ENCODE measurements at regions not wholly inside any gene's neighbourhood (a gene's known extent, or its start where the extent isn't known, plus 50 kb on each side); places are given as distances from the start of the nearest gene placed in this dataset.
"Not testable (repeated sequence)": the region's sequence is repeated elsewhere in the genome, so short reads cannot be mapped to it uniquely, and the experiment has no call there.

GRCh38 chr12:94916663-94917062 is 86.8 kb downstream of the NDUFA12 start:
- DNase-seq = no peak

GRCh38 chr12:94909663-94910062 is 93.8 kb downstream of the NDUFA12 start:
- no peak for DNase-seq

GRCh38 chr12:94905749-94906148 is 97.7 kb downstream of the NDUFA12 start:
- DNase-seq = not testable (repeated sequence)

GRCh38 chr12:94900496-94900895 is 103.0 kb downstream of the NDUFA12 start:
- no peak for DNase-seq

- DNase-seq = no peak
Observed at GRCh38 chr12:94898388-94898787, 105.1 kb downstream of the NDUFA12 start.

GRCh38 chr12:94892544-94893267 is 110.8 kb downstream of the NDUFA12 start:
- no peak for DNase-seq

GRCh38 chr12:94889445-94890210 is 113.9 kb downstream of the NDUFA12 start:
- DNase-seq = peak; percentile 11

GRCh38 chr12:94879542-94879941 is 124.0 kb downstream of the NDUFA12 start:
- no peak for DNase-seq

GRCh38 chr12:94875525-94875924 is 128.0 kb downstream of the NDUFA12 start:
- peak; percentile 39 for DNase-seq

GRCh38 chr12:94874518-94875302 is 128.8 kb downstream of the NDUFA12 start:
- no peak for DNase-seq

GRCh38 chr12:94873734-94874517 is 129.6 kb downstream of the NDUFA12 start:
- no peak for DNase-seq

GRCh38 chr12:94872971-94873733 is 130.3 kb downstream of the NDUFA12 start:
- DNase-seq = no peak

- DNase-seq = no peak
Observed at GRCh38 chr12:94872671-94872970, 130.9 kb downstream of the NDUFA12 start.

GRCh38 chr12:94872007-94872653 is 131.4 kb downstream of the NDUFA12 start:
- DNase-seq = no peak

GRCh38 chr12:94870511-94870910 is 133.0 kb downstream of the NDUFA12 start:
- no peak for DNase-seq

GRCh38 chr12:94868161-94868560 is 135.3 kb downstream of the NDUFA12 start:
- no peak for DNase-seq

- DNase-seq = no peak
Observed at GRCh38 chr12:94867066-94867855, 136.2 kb downstream of the NDUFA12 start.

- no peak for DNase-seq
Observed at GRCh38 chr12:94864987-94865386, 138.5 kb downstream of the NDUFA12 start.

GRCh38 chr12:94863321-94864035 is 140.0 kb downstream of the NDUFA12 start:
- no peak for DNase-seq

- DNase-seq = no peak
Observed at GRCh38 chr12:94862421-94862820, 141.1 kb downstream of the NDUFA12 start.

Data from NCI-H2227 treated with DMSO at 0.1 percent for 48 hours (cell line).